ENCODE measurements at regions not wholly inside any gene's neighbourhood (a gene's known extent, or its start where the extent isn't known, plus 50 kb on each side); places are given as distances from the start of the nearest gene placed in this dataset.

DNA sequence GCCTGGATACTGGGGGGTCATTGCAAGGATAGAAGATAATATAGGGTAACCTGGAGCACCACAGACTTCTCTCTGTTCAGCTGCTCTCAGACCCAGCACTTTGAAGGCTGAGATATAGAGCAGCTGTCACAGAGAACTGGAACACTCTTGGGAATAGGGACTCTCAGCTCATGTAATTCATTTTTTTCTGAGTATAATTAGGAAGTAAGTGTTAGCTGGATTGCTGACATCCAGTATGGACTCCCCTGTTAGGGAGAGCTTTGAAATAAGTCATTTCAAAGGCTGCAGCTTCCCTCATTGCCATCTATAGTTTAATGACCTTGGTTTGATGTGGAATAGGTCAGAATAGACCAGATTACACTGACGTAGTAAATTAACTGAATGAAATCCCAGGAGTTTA, 120.8 kb upstream of the POU2AF2 start:
- H3K27ac ChIP-seq = no peak overlapping the region
- no peaks in the 10 kb centered on the region for H3K79me2 ChIP-seq (ENCODE audit: low read depth)
- no peaks in the 10 kb centered on the region for H3K27me3 ChIP-seq
- no peak overlapping the region for H3K9ac ChIP-seq
- H4K20me1 ChIP-seq (ENCODE audit: low read depth) = no peaks in the 10 kb centered on the region
- Mint-ChIP-seq H3K4me1 (no peaks in the 10 kb centered on the region), H3K36me3 (no peaks in the 10 kb centered on the region), H3K9me3 (no peaks in the 10 kb centered on the region), H3K27me3 (ENCODE audit: insufficient read depth, low read depth) (peaks cover 2% of the 10 kb centered on the region), H3K4me3 (no peak overlapping the region), H3K27ac (no peak overlapping the region)
- H3K36me3 ChIP-seq = no peaks in the 10 kb centered on the region
- H3K4me1 ChIP-seq = no peaks in the 10 kb centered on the region
- no peaks in the 10 kb centered on the region for H3F3A ChIP-seq (ENCODE audit: low read depth)
- H2AFZ ChIP-seq (replicated peaks) = no peak overlapping the region
- H3K4me3 ChIP-seq = no peak overlapping the region
- no peaks in the 10 kb centered on the region for H3K9me3 ChIP-seq (ENCODE audit: low read depth)
- no peak for TF ChIP-seq EZH2 (IDR thresholded peaks at IDR 0.05)
- TF ChIP-seq EZH2phosphoT487 (IDR thresholded peaks at IDR 0.05) = no peak
- TF ChIP-seq, protein P1, sequence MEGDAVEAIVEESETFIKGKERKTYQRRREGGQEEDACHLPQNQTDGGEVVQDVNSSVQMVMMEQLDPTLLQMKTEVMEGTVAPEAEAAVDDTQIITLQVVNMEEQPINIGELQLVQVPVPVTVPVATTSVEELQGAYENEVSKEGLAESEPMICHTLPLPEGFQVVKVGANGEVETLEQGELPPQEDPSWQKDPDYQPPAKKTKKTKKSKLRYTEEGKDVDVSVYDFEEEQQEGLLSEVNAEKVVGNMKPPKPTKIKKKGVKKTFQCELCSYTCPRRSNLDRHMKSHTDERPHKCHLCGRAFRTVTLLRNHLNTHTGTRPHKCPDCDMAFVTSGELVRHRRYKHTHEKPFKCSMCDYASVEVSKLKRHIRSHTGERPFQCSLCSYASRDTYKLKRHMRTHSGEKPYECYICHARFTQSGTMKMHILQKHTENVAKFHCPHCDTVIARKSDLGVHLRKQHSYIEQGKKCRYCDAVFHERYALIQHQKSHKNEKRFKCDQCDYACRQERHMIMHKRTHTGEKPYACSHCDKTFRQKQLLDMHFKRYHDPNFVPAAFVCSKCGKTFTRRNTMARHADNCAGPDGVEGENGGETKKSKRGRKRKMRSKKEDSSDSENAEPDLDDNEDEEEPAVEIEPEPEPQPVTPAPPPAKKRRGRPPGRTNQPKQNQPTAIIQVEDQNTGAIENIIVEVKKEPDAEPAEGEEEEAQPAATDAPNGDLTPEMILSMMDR (IDR thresholded peaks at IDR 0.05) = no peak
- H3K4me2 ChIP-seq = no peak overlapping the region
- DNase-seq (ENCODE audit: low spot score) = no peak

DNA sequence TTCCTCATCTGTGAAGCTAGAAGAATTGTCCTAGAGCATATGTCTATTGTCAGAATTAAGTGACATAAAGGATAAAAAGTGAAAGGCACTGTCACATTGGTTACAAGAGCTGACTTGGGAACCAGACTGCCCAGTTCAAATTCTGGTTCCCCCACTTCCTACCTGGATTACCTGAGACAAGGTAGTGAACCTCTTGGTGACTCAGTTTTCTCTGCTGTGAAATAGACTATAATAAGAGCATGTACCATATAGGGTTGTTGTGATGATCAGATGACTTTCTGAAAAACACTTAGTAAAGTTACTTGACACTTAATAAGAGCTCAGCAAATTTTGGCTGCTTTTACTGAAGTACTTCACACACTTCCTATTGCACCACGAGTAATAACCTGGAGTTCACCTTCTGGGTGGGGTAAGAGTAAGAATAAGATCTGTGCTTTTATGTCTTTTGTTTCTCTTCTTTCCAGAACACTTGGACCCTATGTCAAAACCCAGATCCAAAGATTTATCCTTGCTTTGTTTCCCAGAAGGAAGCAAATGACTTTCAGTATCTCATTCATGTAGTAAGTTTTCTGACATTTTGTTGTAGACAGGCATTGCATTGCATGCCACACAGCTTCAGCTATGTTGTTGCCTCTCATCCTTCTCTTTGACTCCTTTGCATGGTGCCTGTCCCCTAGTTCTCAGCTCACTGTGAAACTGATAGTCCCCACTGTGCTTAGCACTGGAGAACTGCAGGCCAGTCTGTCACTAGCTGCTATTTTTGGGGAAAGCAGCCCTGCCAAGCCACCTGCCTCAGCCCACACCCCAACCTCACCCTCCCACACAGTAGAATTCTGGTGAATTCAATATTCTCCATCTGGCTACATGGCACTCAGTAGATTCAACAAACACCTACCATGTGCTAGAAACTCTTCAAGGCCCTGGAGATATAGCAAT, 121.8 kb upstream of the POU2AF2 start:
- no peak overlapping the region for H3K9ac ChIP-seq
- H3K9me3 ChIP-seq (ENCODE audit: low read depth) = no peaks in the 10 kb centered on the region
- H2AFZ ChIP-seq (replicated peaks) = no peak overlapping the region
- no peaks in the 10 kb centered on the region for H4K20me1 ChIP-seq (ENCODE audit: low read depth)
- no peaks in the 10 kb centered on the region for H3K36me3 ChIP-seq
- H3K4me2 ChIP-seq = no peak overlapping the region
- Mint-ChIP-seq H3K27me3 (ENCODE audit: insufficient read depth, low read depth) (peaks cover 2% of the 10 kb centered on the region), H3K36me3 (no peaks in the 10 kb centered on the region), H3K9me3 (no peaks in the 10 kb centered on the region), H3K4me3 (no peak overlapping the region), H3K27ac (no peak overlapping the region), H3K4me1 (no peaks in the 10 kb centered on the region)
- H3K4me1 ChIP-seq = no peaks in the 10 kb centered on the region
- DNase-seq (ENCODE audit: low spot score) = no peak
- no peaks in the 10 kb centered on the region for H3K27me3 ChIP-seq
- no peak for TF ChIP-seq EZH2phosphoT487 (IDR thresholded peaks at IDR 0.05)
- no peak for TF ChIP-seq EZH2 (IDR thresholded peaks at IDR 0.05)
- TF ChIP-seq, protein P1 (IDR thresholded peaks at IDR 0.05) = no peak
- no peak overlapping the region for H3K4me3 ChIP-seq
- no peaks in the 10 kb centered on the region for H3K79me2 ChIP-seq (ENCODE audit: low read depth)
- H3K27ac ChIP-seq = no peak overlapping the region
- H3F3A ChIP-seq (ENCODE audit: low read depth) = no peaks in the 10 kb centered on the region

DNA sequence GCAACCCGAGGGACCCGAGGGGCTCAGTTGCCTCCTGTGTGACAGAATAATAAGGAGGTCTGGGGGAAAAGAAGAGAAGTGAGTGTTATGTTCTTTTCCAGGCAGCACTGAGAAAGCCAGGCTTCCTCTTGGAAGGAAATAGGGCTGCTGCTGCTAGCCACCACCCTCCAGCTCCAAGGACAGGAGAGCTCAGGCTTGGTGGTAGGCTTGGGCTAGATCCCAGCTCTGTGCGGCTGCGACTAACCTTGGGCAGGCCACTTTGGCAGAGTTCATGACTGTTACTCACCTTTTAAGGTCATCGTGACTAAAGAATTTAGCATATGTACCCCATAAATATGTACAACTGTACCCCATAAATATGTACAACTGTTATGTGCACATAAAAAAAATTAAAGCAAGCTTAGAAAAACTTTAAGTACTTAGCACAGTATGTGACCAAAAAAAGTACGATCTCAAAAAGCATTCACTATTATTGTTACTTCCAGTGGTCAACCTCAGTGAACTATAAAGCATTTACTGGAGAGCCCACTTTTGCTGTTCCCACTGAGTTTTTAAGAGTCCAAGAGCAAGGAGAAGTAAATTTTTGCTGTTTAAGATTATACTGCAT, 124.7 kb upstream of the POU2AF2 start:
- Histone ChIP-seq H2AFZ (replicated peaks) (no peak overlapping the region), H3K4me1 (no peaks in the 10 kb centered on the region), H3K79me2 (ENCODE audit: low read depth) (no peaks in the 10 kb centered on the region), H3F3A (ENCODE audit: low read depth) (no peaks in the 10 kb centered on the region), H3K27me3 (no peaks in the 10 kb centered on the region), H3K4me3 (no peak overlapping the region), H4K20me1 (ENCODE audit: low read depth) (no peaks in the 10 kb centered on the region), H3K4me2 (no peak overlapping the region), H3K27ac (no peak overlapping the region), H3K9ac (no peak overlapping the region), H3K36me3 (no peaks in the 10 kb centered on the region), H3K9me3 (ENCODE audit: low read depth) (no peaks in the 10 kb centered on the region)
- Mint-ChIP-seq H3K36me3 (no peaks in the 10 kb centered on the region), H3K27me3 (ENCODE audit: insufficient read depth, low read depth) (no peaks in the 10 kb centered on the region), H3K4me3 (no peak overlapping the region), H3K9me3 (no peaks in the 10 kb centered on the region), H3K27ac (no peak overlapping the region), H3K4me1 (no peaks in the 10 kb centered on the region)
- DNase-seq (ENCODE audit: low spot score) = no peak
- TF ChIP-seq EZH2 (IDR thresholded peaks at IDR 0.05) (no peak), EZH2phosphoT487 (IDR thresholded peaks at IDR 0.05) (no peak)
- TF ChIP-seq, protein P1 (IDR thresholded peaks at IDR 0.05) = no peak
